A549 (cell line): ENCODE measurements at regions not wholly inside any gene's neighbourhood (a gene's known extent, or its start where the extent isn't known, plus 50 kb on each side); places are given as distances from the start of the nearest gene placed in this dataset.

Experiments
- CEBPB ChIP-seq, 2 experiments: fragments of >200 bp in 1 of 2; sonication (Bioruptor Twin) in 1 of 2; formaldehyde crosslinking in 1 of 2; IDR thresholded peaks; 2 replicates each; pipeline ENCODE4 v1.6.1; 2012 to 2016
- CHD2 ChIP-seq: fragments of 150-350 bp; IDR thresholded peaks from 2 replicates; pipeline ENCODE4 v1.6.1; 2014; ENCODE audit warnings: low read length; ENCODE audit not compliant: partially characterized antibody
- CTCF ChIP-seq: fragments of >200 bp; sonication (Bioruptor Twin); formaldehyde crosslinking; IDR thresholded peaks from 3 replicates; pipeline ENCODE4 v1.5.1; 2016
- ELK1 ChIP-seq: fragments of 150-350 bp; IDR thresholded peaks from 2 replicates; pipeline ENCODE4 v1.6.1; 2014; ENCODE audit warnings: low read depth, mild to moderate bottlenecking, low read length
- EP300 ChIP-seq, 2 experiments: fragments of >200 bp; sonication (Bioruptor Twin); formaldehyde crosslinking; IDR thresholded peaks; 2 replicates in 1 of 2; 3 replicates in 1 of 2; pipeline ENCODE4 v1.6.1; 2016 to 2017
- JUN ChIP-seq, 2 experiments: fragments of >200 bp; sonication (Bioruptor Twin); formaldehyde crosslinking; IDR thresholded peaks; 2 replicates in 1 of 2; 3 replicates in 1 of 2; pipeline ENCODE4 v1.6.1; 2016 to 2017
- MAZ ChIP-seq: fragments of 150-350 bp; IDR thresholded peaks from 2 replicates; pipeline ENCODE4 v1.6.1; 2014; ENCODE audit warnings: antibody characterized with exemption, low read depth, low read length, borderline replicate concordance
- NR3C1 ChIP-seq: fragments of >200 bp; sonication (Bioruptor Twin); formaldehyde crosslinking; IDR thresholded peaks from 3 replicates; pipeline ENCODE4 v1.6.1; 2017
- POLR2A ChIP-seq: IDR thresholded peaks from 2 replicates; pipeline ENCODE4 v1.6.1; 2012; ENCODE audit warnings: mild to moderate bottlenecking, low read length
- RAD21 ChIP-seq, 2 experiments: fragments of >200 bp in 1 of 2; sonication (Bioruptor Twin) in 1 of 2; formaldehyde crosslinking in 1 of 2; IDR thresholded peaks in 1 of 2; conservative IDR thresholded peaks in 1 of 2; 2 replicates in 1 of 2; 3 replicates in 1 of 2; pipeline ENCODE4 v1.6.1; 2012 to 2018; ENCODE audit warnings: inconsistent platforms in 1 of 2
- REST ChIP-seq: fragments of 200-600 bp; sonication (generic); IDR thresholded peaks from 2 replicates; pipeline ENCODE4 v1.6.1; 2016; ENCODE audit warnings: antibody characterized with exemption, mild to moderate bottlenecking, moderate library complexity
- RFX5 ChIP-seq: fragments of 450-650 bp; IDR thresholded peaks from 2 replicates; pipeline ENCODE4 v1.7.1; 2014; ENCODE audit warnings: antibody characterized with exemption, mild to moderate bottlenecking, moderate library complexity

- no peak for TF ChIP-seq NR3C1
- no peak for TF ChIP-seq CHD2
- TF ChIP-seq CTCF: no peak
- no peak for TF ChIP-seq JUN (IDR thresholded peaks at IDR 0.05)
- no peak for TF ChIP-seq REST
- TF ChIP-seq MAZ: no peak
- no peak for TF ChIP-seq RAD21 (conservative IDR thresholded peaks at IDR 0.05 in 1 of 2, IDR thresholded peaks at IDR 0.05 in 1 of 2)
- TF ChIP-seq RFX5: no peak
- no peak for TF ChIP-seq POLR2A
- TF ChIP-seq EP300 (IDR thresholded peaks at IDR 0.05): no peak
- TF ChIP-seq CEBPB (IDR thresholded peaks at IDR 0.05): no peak
- TF ChIP-seq ELK1: no peak
These were observed 490.3 kb upstream of the EPHA5 start for GRCh38 chr4:66160606-66161005.
